ENCODE measurements at regions not wholly inside any gene's neighbourhood (a gene's known extent, or its start where the extent isn't known, plus 50 kb on each side); places are given as distances from the start of the nearest gene placed in this dataset.

- DNase-seq (ENCODE audit: low spot score), result no peak
Measured at GRCh38 chr1:30609336-30609998, 113.9 kb downstream of the MATN1 start.

- no peak for DNase-seq (ENCODE audit: low spot score)
Measured at GRCh38 chr1:30607723-30608122, 115.7 kb downstream of the MATN1 start.

GRCh38 chr1:30606166-30606565 is 117.2 kb downstream of the MATN1 start:
- no peak for DNase-seq (ENCODE audit: low spot score)

GRCh38 chr1:30605441-30605920 is 117.9 kb downstream of the MATN1 start:
- DNase-seq (ENCODE audit: low spot score), result no peak

GRCh38 chr1:30604801-30605440 is 118.5 kb downstream of the MATN1 start:
- no peak for DNase-seq (ENCODE audit: low spot score)

GRCh38 chr1:30603081-30603858 is 120.1 kb downstream of the MATN1 start:
- DNase-seq (ENCODE audit: low spot score), result no peak

- DNase-seq (ENCODE audit: low spot score), result no peak
Measured at GRCh38 chr1:30601316-30602085, 121.9 kb downstream of the MATN1 start.

- DNase-seq (ENCODE audit: low spot score), result no peak
Measured at GRCh38 chr1:30600706-30601105, 122.7 kb downstream of the MATN1 start.

- no peak for DNase-seq (ENCODE audit: low spot score)
Measured at GRCh38 chr1:30600258-30600657, 123.1 kb downstream of the MATN1 start.

GRCh38 chr1:30599721-30600120 is 123.7 kb downstream of the MATN1 start:
- DNase-seq (ENCODE audit: low spot score), result no peak

GRCh38 chr1:30598571-30599114 is 124.7 kb downstream of the MATN1 start:
- DNase-seq (ENCODE audit: low spot score), result no peak

GRCh38 chr1:30597711-30598110 is 125.7 kb downstream of the MATN1 start:
- no peak for DNase-seq (ENCODE audit: low spot score)

- no peak for DNase-seq (ENCODE audit: low spot score)
Measured at GRCh38 chr1:30596891-30597290, 126.5 kb downstream of the MATN1 start.

GRCh38 chr1:30596470-30596869 is 126.9 kb downstream of the MATN1 start:
- DNase-seq (ENCODE audit: low spot score), result no peak

GRCh38 chr1:30589083-30589482 is 134.3 kb downstream of the MATN1 start:
- no peak for DNase-seq (ENCODE audit: low spot score)

GRCh38 chr1:30588311-30589073 is 134.9 kb downstream of the MATN1 start:
- no peak for DNase-seq (ENCODE audit: low spot score)

- DNase-seq (ENCODE audit: low spot score), result no peak
Measured at GRCh38 chr1:30586671-30587070, 136.7 kb downstream of the MATN1 start.

- DNase-seq (ENCODE audit: low spot score), result no peak
Measured at GRCh38 chr1:30579580-30579979, 143.8 kb downstream of the MATN1 start.

- no peak for DNase-seq (ENCODE audit: low spot score)
Measured at GRCh38 chr1:30575066-30575465, 148.3 kb downstream of the MATN1 start.

GRCh38 chr1:30572192-30572591 is 151.2 kb downstream of the MATN1 start:
- DNase-seq (ENCODE audit: low spot score), result no peak

- DNase-seq (ENCODE audit: low spot score), result no peak
Measured at GRCh38 chr1:30571380-30571779, 152.0 kb downstream of the MATN1 start.

All from COLO829 (cell line).